Fibroblast of skin of back (primary cell): ENCODE measurements at regions not wholly inside any gene's neighbourhood (a gene's known extent, or its start where the extent isn't known, plus 50 kb on each side); places are given as distances from the start of the nearest gene placed in this dataset.
"Not testable (repeated sequence)": the region's sequence is repeated elsewhere in the genome, so short reads cannot be mapped to it uniquely, and the experiment has no call there.

Source experiments
- DNase-seq: peaks from one replicate; pipeline ENCODE4 v3.0.0-alpha.2; 2013

GRCh38 chr18:67132919-67133318 lies 383.6 kb downstream of the DSEL start:
- no peak for DNase-seq

- no peak for DNase-seq
Observed at GRCh38 chr18:67131498-67131897, 385.0 kb downstream of the DSEL start.

- not testable (repeated sequence) for DNase-seq
Observed at GRCh38 chr18:67126751-67127150, 389.8 kb downstream of the DSEL start.

- no peak for DNase-seq
Observed at GRCh38 chr18:67123901-67124300, 392.6 kb downstream of the DSEL start.

GRCh38 chr18:67117804-67118203 lies 398.7 kb downstream of the DSEL start:
- DNase-seq = peak; percentile 41

- DNase-seq = no peak
Observed at GRCh38 chr18:67109535-67109934, 407.0 kb downstream of the DSEL start.

GRCh38 chr18:67108894-67109293 lies 407.6 kb downstream of the DSEL start:
- DNase-seq = no peak

- peak; percentile 64 for DNase-seq
Observed at GRCh38 chr18:67104700-67105284, 411.7 kb downstream of the DSEL start.

GRCh38 chr18:67094123-67094522 lies 422.4 kb downstream of the DSEL start:
- DNase-seq = no peak

- no peak for DNase-seq
Observed at GRCh38 chr18:67092141-67092540, 424.4 kb downstream of the DSEL start.

- DNase-seq = no peak
Observed at GRCh38 chr18:67081482-67082211, 434.9 kb downstream of the DSEL start.

- no peak for DNase-seq
Observed at GRCh38 chr18:67080601-67081000, 435.9 kb downstream of the DSEL start.

- DNase-seq = no peak
Observed at GRCh38 chr18:67074309-67074708, 442.2 kb downstream of the DSEL start.

- DNase-seq = peak; percentile 0
Observed at GRCh38 chr18:67072791-67073190, 443.7 kb downstream of the DSEL start.

- no peak for DNase-seq
Observed at GRCh38 chr18:67068608-67069007, 447.9 kb downstream of the DSEL start.

- DNase-seq = no peak
Observed at GRCh38 chr18:67047334-67047733, 443.4 kb upstream of the CDH19 start.

- no peak for DNase-seq
Observed at GRCh38 chr18:67043276-67043675, 439.4 kb upstream of the CDH19 start.

- no peak for DNase-seq
Observed at GRCh38 chr18:67041334-67041733, 437.4 kb upstream of the CDH19 start.

GRCh38 chr18:67035026-67035425 lies 431.1 kb upstream of the CDH19 start:
- DNase-seq = no peak

GRCh38 chr18:67023059-67023458 lies 419.2 kb upstream of the CDH19 start:
- DNase-seq = no peak

- DNase-seq = peak; percentile 32
Observed at GRCh38 chr18:67010919-67011318, 407.0 kb upstream of the CDH19 start.

- no peak for DNase-seq
Observed at GRCh38 chr18:67007999-67008398, 404.1 kb upstream of the CDH19 start.

GRCh38 chr18:67007085-67007484 lies 403.2 kb upstream of the CDH19 start:
- DNase-seq = no peak

GRCh38 chr18:67001052-67001451 lies 397.2 kb upstream of the CDH19 start:
- DNase-seq = no peak

- DNase-seq = no peak
Observed at GRCh38 chr18:66999003-66999402, 395.1 kb upstream of the CDH19 start.
